SH-SY5Y (cell line): ENCODE measurements at regions not wholly inside any gene's neighbourhood (a gene's known extent, or its start where the extent isn't known, plus 50 kb on each side); places are given as distances from the start of the nearest gene placed in this dataset.

ENCODE experiments used
- GATA2 ChIP-seq: IDR thresholded peaks from 2 replicates; pipeline ENCODE4 v1.6.1; 2011; ENCODE audit warnings: mild to moderate bottlenecking, low read depth, low read length
- GATA3 ChIP-seq: IDR thresholded peaks from 2 replicates; pipeline ENCODE4 v1.6.1; 2011; ENCODE audit warnings: low read depth, mild to moderate bottlenecking, low read length, moderate library complexity

- TF ChIP-seq GATA2 (no peak), GATA3 (no peak)
Observed at GRCh38 chr2:128368437-128369107, 49.9 kb upstream of the HS6ST1 start.

GRCh38 chr2:128369108-128369555, 50.5 kb upstream of the HS6ST1 start:
- TF ChIP-seq GATA2 (no peak), GATA3 (no peak)

GRCh38 chr2:128369602-128370467, 51.2 kb upstream of the HS6ST1 start:
- TF ChIP-seq GATA3 (no peak), GATA2 (no peak)

- TF ChIP-seq GATA2 (no peak), GATA3 (no peak)
Observed at GRCh38 chr2:128370468-128371247, 52.0 kb upstream of the HS6ST1 start.

GRCh38 chr2:128371248-128371630, 52.6 kb upstream of the HS6ST1 start:
- no peak for TF ChIP-seq GATA2
- TF ChIP-seq GATA3 = no peak

- TF ChIP-seq GATA2 (no peak), GATA3 (no peak)
Observed at GRCh38 chr2:128371648-128372345, 53.1 kb upstream of the HS6ST1 start.

- TF ChIP-seq GATA2 (no peak), GATA3 (no peak)
Observed at GRCh38 chr2:128372621-128373341, 54.1 kb upstream of the HS6ST1 start.

- TF ChIP-seq GATA3 (no peak), GATA2 (no peak)
Observed at GRCh38 chr2:128373451-128374000, 54.9 kb upstream of the HS6ST1 start.

- TF ChIP-seq GATA3 = no peak
- TF ChIP-seq GATA2 = no peak
Observed at GRCh38 chr2:128374001-128374710, 55.5 kb upstream of the HS6ST1 start.

- TF ChIP-seq GATA2 (no peak), GATA3 (no peak)
Observed at GRCh38 chr2:128374711-128375413, 56.2 kb upstream of the HS6ST1 start.

- TF ChIP-seq GATA3 = no peak
- no peak for TF ChIP-seq GATA2
Observed at GRCh38 chr2:128375454-128375853, 56.8 kb upstream of the HS6ST1 start.

- TF ChIP-seq GATA3 (no peak), GATA2 (no peak)
Observed at GRCh38 chr2:128376241-128377041, 57.8 kb upstream of the HS6ST1 start.
